ENCODE measurements at regions not wholly inside any gene's neighbourhood (a gene's known extent, or its start where the extent isn't known, plus 50 kb on each side); places are given as distances from the start of the nearest gene placed in this dataset.

DNA sequence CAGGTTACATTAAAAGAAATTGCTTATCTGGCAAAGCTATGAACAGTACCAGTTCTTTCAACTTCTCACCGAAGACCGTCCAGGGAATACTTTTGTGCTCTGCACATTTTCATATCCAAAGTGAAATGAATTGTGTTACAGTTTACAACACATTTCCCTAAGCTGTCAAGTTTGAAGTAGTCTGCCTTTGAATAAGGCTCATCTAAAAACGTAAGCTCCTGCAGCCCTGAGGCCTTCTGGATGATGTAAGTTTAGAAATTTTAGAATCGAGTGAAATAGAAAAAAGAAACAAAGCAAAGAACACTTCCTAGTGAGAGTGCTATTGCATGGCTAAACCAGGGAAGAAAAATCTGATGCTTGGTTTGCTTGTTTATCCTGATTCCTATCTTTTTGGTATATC is 653.8 kb downstream of the MMUT start:
- H3K4me3 ChIP-seq (ENCODE audit: low read depth, low read length), result no peak overlapping the region
- no peak for TF ChIP-seq CTCF (IDR thresholded peaks at IDR 0.05; ENCODE audit: low read depth, low read length)
- in situ Hi-C loops (cut with HindIII; ENCODE audit: low sequenced_read_pairs), result no loop called here
- DNase-seq (ENCODE audit: low read depth, low spot score), result no peak

GRCh38 chr6:48798296-48798695 is 664.8 kb downstream of the MMUT start:
- in situ Hi-C loops (cut with HindIII; ENCODE audit: low sequenced_read_pairs), result no loop called here
- no peak for DNase-seq (ENCODE audit: low read depth, low spot score)
- no peak for TF ChIP-seq CTCF (IDR thresholded peaks at IDR 0.05; ENCODE audit: low read depth, low read length)
- H3K4me3 ChIP-seq (ENCODE audit: low read depth, low read length), result no peak overlapping the region

DNA sequence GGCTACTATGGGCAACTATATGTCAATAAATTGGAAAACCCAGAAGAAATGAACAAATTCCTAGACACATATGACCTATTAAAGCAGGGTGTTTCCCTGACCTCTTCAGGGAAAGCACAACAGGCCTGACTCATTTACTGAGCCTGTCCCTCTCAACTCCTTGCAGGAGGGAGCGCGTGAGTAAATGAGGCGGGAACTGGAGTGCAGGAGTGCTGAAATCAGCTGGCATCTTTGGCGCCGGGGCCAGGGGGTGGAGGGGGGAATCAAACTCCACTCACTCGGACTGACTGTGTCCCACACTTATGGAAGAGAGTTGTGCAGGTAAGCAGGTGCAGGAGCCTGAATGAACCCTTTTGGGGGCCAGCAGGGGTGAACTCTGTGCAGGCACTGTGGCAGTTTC is 671.2 kb upstream of the PTCHD4 start:
- in situ Hi-C loops (cut with HindIII; ENCODE audit: low sequenced_read_pairs), result no loop called here
- H3K4me3 ChIP-seq (ENCODE audit: low read depth, low read length), result no peak overlapping the region
- no peak for DNase-seq (ENCODE audit: low read depth, low spot score)
- TF ChIP-seq CTCF (IDR thresholded peaks at IDR 0.05; ENCODE audit: low read depth, low read length), result no peak

GRCh38 chr6:48777411-48777810 is 666.4 kb upstream of the PTCHD4 start:
- no peak overlapping the region for H3K4me3 ChIP-seq (ENCODE audit: low read depth, low read length)
- no peak for DNase-seq (ENCODE audit: low read depth, low spot score)
- TF ChIP-seq CTCF (IDR thresholded peaks at IDR 0.05; ENCODE audit: low read depth, low read length), result no peak
- in situ Hi-C loops (cut with HindIII; ENCODE audit: low sequenced_read_pairs), result no loop called here

DNA sequence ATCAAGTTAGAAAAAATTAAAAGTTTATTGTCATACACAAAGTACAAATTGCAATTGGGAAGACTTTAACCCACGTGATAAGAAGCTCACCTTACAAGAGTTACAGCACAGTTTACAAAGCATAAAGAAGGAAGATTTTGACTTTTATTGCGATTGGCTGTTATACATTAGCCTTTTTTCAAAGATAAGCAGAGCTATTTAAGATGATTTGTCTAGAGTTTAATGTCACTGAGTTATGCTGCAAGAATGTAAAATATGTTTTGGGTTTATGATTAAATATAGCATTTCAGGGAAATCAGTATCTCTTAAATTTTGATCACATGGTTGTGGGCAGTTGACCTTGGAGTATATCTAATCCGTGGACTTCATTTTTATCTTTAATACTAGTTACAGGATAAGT is 664.2 kb upstream of the PTCHD4 start:
- in situ Hi-C loops (cut with HindIII; ENCODE audit: low sequenced_read_pairs), result no loop called here
- DNase-seq (ENCODE audit: low read depth, low spot score), result peak; percentile 3
- no peak overlapping the region for H3K4me3 ChIP-seq (ENCODE audit: low read depth, low read length)
- TF ChIP-seq CTCF (IDR thresholded peaks at IDR 0.05; ENCODE audit: low read depth, low read length), result no peak

DNA sequence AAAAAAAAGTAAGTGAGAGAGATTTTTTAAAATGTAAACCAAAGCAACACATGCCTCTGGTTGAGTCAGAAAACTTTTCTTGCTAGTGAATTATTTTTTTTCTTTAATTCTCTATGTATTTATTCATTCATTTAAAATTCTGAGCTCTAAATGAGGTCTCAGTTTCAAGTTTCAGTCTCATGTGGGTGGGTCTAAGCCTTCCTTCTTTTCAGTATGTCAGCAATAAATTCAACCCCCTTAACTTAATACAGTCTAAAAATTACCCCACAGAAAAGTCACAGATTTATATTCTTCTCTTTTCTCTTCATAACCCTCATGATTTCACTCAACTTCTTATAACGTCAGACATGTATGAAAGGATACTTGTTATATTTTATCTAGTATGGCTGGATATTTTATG is 663.3 kb upstream of the PTCHD4 start:
- in situ Hi-C loops (cut with HindIII; ENCODE audit: low sequenced_read_pairs), result no loop called here
- DNase-seq (ENCODE audit: low read depth, low spot score), result no peak
- no peak overlapping the region for H3K4me3 ChIP-seq (ENCODE audit: low read depth, low read length)
- no peak for TF ChIP-seq CTCF (IDR thresholded peaks at IDR 0.05; ENCODE audit: low read depth, low read length)

GRCh38 chr6:48766349-48766748 is 655.4 kb upstream of the PTCHD4 start:
- no peak for TF ChIP-seq CTCF (IDR thresholded peaks at IDR 0.05; ENCODE audit: low read depth, low read length)
- DNase-seq (ENCODE audit: low read depth, low spot score), result peak; percentile 69
- H3K4me3 ChIP-seq (ENCODE audit: low read depth, low read length), result no peak overlapping the region
- in situ Hi-C loops (cut with HindIII; ENCODE audit: low sequenced_read_pairs), result no loop called here

Data from astrocyte of the spinal cord (primary cell).